Smooth muscle cell (in vitro differentiated cells): ENCODE measurements at regions not wholly inside any gene's neighbourhood (a gene's known extent, or its start where the extent isn't known, plus 50 kb on each side); places are given as distances from the start of the nearest gene placed in this dataset.

Source experiments
- DNase-seq: peaks from one replicate; lab custom pipeline; 2025; ENCODE audit not compliant: unreplicated experiment; lab: John Stamatoyannopoulos, UW
- H2AFZ ChIP-seq: fragments of 200-600 bp; sonication (generic); 2 replicates; pipeline ENCODE4 v1.6.0; 2016; ENCODE audit warnings: antibody characterized with exemption, low read depth, mild to moderate bottlenecking
- H3F3A ChIP-seq: fragments of 200-600 bp; sonication (generic); 2 replicates; pipeline ENCODE4 v1.6.0; 2017; ENCODE audit warnings: antibody characterized with exemption, low read depth
- H3K27ac ChIP-seq: fragments of 200-600 bp; sonication (generic); 2 replicates; pipeline ENCODE4 v1.5.1; 2016; ENCODE audit warnings: low read depth, mild to moderate bottlenecking
- H3K27me3 ChIP-seq: fragments of 200-600 bp; sonication (generic); 2 replicates; pipeline ENCODE4 v1.6.1; 2016; ENCODE audit warnings: low read depth, mild to moderate bottlenecking
- H3K36me3 ChIP-seq: fragments of 200-600 bp; sonication (generic); 2 replicates; pipeline ENCODE4 v1.5.1; 2016; ENCODE audit warnings: low read depth
- H3K4me1 ChIP-seq: fragments of 200-600 bp; sonication (generic); 2 replicates; pipeline ENCODE4 v1.5.1; 2016; ENCODE audit warnings: low read depth
- H3K4me2 ChIP-seq: fragments of 200-600 bp; sonication (generic); 2 replicates; pipeline ENCODE4 v1.6.0; 2016; ENCODE audit warnings: mild to moderate bottlenecking
- H3K4me3 ChIP-seq: fragments of 200-600 bp; sonication (generic); 2 replicates; pipeline ENCODE4 v1.5.1; 2016; ENCODE audit warnings: mild to moderate bottlenecking
- H3K79me2 ChIP-seq: fragments of 200-600 bp; sonication (generic); 2 replicates; pipeline ENCODE4 v1.6.0; 2016; ENCODE audit warnings: low read depth, mild to moderate bottlenecking
- H3K9ac ChIP-seq: fragments of 200-600 bp; sonication (generic); 2 replicates; pipeline ENCODE4 v1.6.0; 2016; ENCODE audit warnings: low read depth
- H3K9me3 ChIP-seq: fragments of 200-600 bp; sonication (generic); replicated peaks from 2 replicates; pipeline ENCODE4 v1.5.1; 2016; ENCODE audit warnings: low read depth
- H4K20me1 ChIP-seq: fragments of 200-600 bp; sonication (generic); 2 replicates; pipeline ENCODE4 v1.6.0; 2016; ENCODE audit warnings: low read depth
- WGBS: methylation state at CpG from one replicate; pipeline ENCODE4 v1.1.7; 2016; ENCODE audit warnings: low lambda C conversion rate; 5-methylcytosine and 5-hydroxymethylcytosine counted together
- TF ChIP-seq, protein P1 (sequence below): fragments of 200-600 bp; sonication (generic); IDR thresholded peaks from 2 replicates; pipeline ENCODE4 v1.5.1; 2017; ENCODE audit warnings: borderline replicate concordance, mild to moderate bottlenecking, antibody characterized with exemption; ENCODE audit not compliant: insufficient read depth, poor library complexity, severe bottlenecking

DNA sequence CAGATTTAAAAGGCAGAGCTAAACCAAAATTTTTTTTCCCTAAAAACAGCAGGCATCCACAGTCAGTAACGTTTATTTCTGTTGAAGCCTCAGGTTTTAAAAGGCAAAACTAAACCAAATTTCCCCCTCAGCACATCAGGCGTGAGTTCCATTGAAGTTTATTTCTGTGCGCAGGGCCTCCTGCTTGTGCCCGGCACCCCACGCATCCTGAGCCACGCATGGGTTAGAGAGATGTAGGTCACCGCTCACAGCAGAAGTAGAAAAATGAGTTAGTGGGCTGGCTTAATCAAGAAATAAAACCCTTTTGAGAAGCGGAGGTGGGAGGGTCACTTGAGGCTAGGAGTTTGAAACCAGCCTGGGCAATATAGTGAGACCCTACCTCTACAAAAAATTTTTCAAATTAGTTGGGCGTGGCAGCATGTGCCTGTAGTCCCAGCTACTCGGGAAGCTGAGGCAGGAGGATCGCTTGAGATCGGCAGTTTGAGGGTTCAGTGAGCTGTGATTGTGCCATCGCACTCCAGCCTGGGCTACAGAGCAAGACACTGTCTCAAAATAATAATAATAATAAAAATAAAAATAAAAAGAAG, 75.6 kb upstream of the SPIN1 start:
- no peaks in the 10 kb centered on the region for H3K36me3 ChIP-seq
- H3K79me2 ChIP-seq, result no peaks in the 10 kb centered on the region
- H4K20me1 ChIP-seq, result no peaks in the 10 kb centered on the region
- no peak overlapping the region for H3K27ac ChIP-seq
- H3K4me3 ChIP-seq, result no peak overlapping the region
- H3K9me3 ChIP-seq, result no peaks in the 10 kb centered on the region
- 93% methylated on average over 13 of the region's 13 CpGs for WGBS
- H2AFZ ChIP-seq, result no peak overlapping the region
- no peaks in the 10 kb centered on the region for H3F3A ChIP-seq
- DNase-seq, result no peak
- peaks cover 3% of the 10 kb centered on the region for H3K4me1 ChIP-seq
- no peak overlapping the region for H3K9ac ChIP-seq
- no peak overlapping the region for H3K4me2 ChIP-seq
- H3K27me3 ChIP-seq, result no peaks in the 10 kb centered on the region
- TF ChIP-seq, protein P1, sequence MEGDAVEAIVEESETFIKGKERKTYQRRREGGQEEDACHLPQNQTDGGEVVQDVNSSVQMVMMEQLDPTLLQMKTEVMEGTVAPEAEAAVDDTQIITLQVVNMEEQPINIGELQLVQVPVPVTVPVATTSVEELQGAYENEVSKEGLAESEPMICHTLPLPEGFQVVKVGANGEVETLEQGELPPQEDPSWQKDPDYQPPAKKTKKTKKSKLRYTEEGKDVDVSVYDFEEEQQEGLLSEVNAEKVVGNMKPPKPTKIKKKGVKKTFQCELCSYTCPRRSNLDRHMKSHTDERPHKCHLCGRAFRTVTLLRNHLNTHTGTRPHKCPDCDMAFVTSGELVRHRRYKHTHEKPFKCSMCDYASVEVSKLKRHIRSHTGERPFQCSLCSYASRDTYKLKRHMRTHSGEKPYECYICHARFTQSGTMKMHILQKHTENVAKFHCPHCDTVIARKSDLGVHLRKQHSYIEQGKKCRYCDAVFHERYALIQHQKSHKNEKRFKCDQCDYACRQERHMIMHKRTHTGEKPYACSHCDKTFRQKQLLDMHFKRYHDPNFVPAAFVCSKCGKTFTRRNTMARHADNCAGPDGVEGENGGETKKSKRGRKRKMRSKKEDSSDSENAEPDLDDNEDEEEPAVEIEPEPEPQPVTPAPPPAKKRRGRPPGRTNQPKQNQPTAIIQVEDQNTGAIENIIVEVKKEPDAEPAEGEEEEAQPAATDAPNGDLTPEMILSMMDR, result no peak

DNA sequence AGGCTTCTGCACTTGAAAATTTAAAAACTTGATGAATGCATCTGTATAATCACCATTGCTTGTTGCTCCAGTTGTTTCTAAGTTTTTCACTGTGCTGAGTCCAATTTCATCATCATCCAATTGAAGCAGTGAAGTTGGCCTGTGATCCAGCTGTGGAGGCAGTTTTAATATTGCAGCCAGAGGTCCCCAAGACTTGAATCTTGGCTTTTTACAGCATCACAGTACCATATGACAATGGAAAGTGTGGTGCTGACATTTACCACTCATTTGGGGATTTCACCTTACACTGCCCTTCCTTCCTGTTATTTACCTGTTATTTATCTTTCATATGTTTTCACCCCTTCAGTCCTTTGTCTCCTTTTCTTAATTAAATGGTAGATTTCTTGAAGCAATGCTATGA, 76.2 kb upstream of the SPIN1 start:
- DNase-seq, result no peak
- no peak overlapping the region for H2AFZ ChIP-seq
- H3K27ac ChIP-seq, result no peak overlapping the region
- no peaks in the 10 kb centered on the region for H3K9me3 ChIP-seq
- no peak overlapping the region for H3K4me3 ChIP-seq
- no peaks in the 10 kb centered on the region for H3K36me3 ChIP-seq
- no peaks in the 10 kb centered on the region for H3K27me3 ChIP-seq
- H3F3A ChIP-seq, result no peaks in the 10 kb centered on the region
- H4K20me1 ChIP-seq, result no peaks in the 10 kb centered on the region
- no peaks in the 10 kb centered on the region for H3K79me2 ChIP-seq
- H3K9ac ChIP-seq, result no peak overlapping the region
- TF ChIP-seq, protein P1, result no peak
- H3K4me1 ChIP-seq, result peaks cover 3% of the 10 kb centered on the region
- no peak overlapping the region for H3K4me2 ChIP-seq

DNA sequence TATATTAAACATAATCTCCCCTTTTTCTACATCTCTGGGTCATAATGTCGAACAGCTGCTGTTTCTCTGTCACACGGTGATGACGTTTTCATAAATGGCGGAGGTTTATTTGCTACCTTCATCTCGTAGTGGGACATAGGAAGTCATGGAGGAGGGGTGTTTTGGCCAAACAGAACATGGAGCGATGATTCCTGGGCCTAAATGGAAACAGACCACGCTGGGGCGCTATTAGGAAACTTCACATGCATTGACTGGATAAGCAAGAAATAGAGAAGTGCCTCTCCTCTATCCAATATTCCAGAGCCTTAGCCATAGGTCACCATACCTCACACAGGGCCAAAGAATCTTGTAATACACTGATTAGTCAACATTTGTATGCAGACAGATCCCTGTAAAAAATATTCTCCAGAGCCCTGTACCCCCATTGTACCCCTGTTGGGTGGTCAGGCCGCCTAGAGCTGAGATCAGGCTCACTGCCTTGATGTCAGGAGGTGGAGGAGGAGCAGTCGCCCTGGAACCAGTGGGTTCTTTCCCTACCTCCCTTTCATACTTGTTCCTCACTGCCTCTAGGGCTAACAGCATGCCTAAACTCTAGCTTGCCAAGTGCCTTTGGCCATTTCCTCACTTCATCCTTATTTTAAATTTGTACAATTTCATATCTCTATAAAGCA, 77.8 kb upstream of the SPIN1 start:
- Histone ChIP-seq H3K4me1 (peaks cover 3% of the 10 kb centered on the region), H3K36me3 (no peaks in the 10 kb centered on the region), H3K4me3 (no peak overlapping the region), H3K27ac (no peak overlapping the region), H4K20me1 (no peaks in the 10 kb centered on the region), H3K79me2 (no peaks in the 10 kb centered on the region), H3K27me3 (no peaks in the 10 kb centered on the region), H3F3A (no peaks in the 10 kb centered on the region), H3K4me2 (no peak overlapping the region), H3K9me3 (no peaks in the 10 kb centered on the region), H3K9ac (no peak overlapping the region), H2AFZ (no peak overlapping the region)
- WGBS, result 65% methylated on average over 10 of the region's 10 CpGs
- DNase-seq, result no peak
- TF ChIP-seq, protein P1, result no peak
